ENCODE measurements at regions not wholly inside any gene's neighbourhood (a gene's known extent, or its start where the extent isn't known, plus 50 kb on each side); places are given as distances from the start of the nearest gene placed in this dataset.

- TF ChIP-seq CTCF (IDR thresholded peaks at IDR 0.05; ENCODE audit: poor library complexity) (no peak), EZH2 (IDR thresholded peaks at IDR 0.05; ENCODE audit: borderline replicate concordance) (no peak)
These were observed 324.2 kb upstream of the CNR1 start for GRCh38 chr6:88490195-88490907.
